ENCODE measurements at regions not wholly inside any gene's neighbourhood (a gene's known extent, or its start where the extent isn't known, plus 50 kb on each side); places are given as distances from the start of the nearest gene placed in this dataset.

GRCh38 chr4:24000470-24000831 is 110.6 kb upstream of the PPARGC1A start:
- H3K79me2 ChIP-seq (ENCODE audit: control insufficient read depth in 1 of 2, insufficient read depth in 2 of 2, low read length in 2 of 2), result no peaks in the 10 kb centered on the region
- H4K91ac ChIP-seq (replicated peaks; ENCODE audit: insufficient read length, low read length), result no peak overlapping the region
- WGBS, 2 experiments (ENCODE audit: extremely low coverage in 1 of 2, insufficient coverage in 1 of 2, insufficient read length in 1 of 2, insufficient replicate concordance in 2 of 2, low coverage in 1 of 2, low lambda C conversion rate in 2 of 2, missing lambda C conversion rate in 1 of 2), result 85% methylated on average over 3 of the region's 3 CpGs; no CpG with 5 or more reads in 1 of the 2 experiments
- no peaks in the 10 kb centered on the region for H3K79me1 ChIP-seq (ENCODE audit: low read depth, low read length)
- no peak overlapping the region for H4K8ac ChIP-seq (ENCODE audit: extremely low read depth, insufficient read depth, low read length)
- H3K18ac ChIP-seq (ENCODE audit: extremely low read depth, low read length), result no peak overlapping the region
- H3K27me3 ChIP-seq (replicated peaks in 1 of 4; ENCODE audit: control insufficient read depth in 3 of 4, extremely low read depth in 1 of 4, insufficient read depth in 3 of 4, low read length in 3 of 4), result no peaks in the 10 kb centered on the region
- ChIA-PET CTCF (ENCODE audit: partially characterized antibody) (interaction anchor here (0.8 kb wide), 1 partner anchor 64 kb away, joined by 3 read pairs; no protein-coding TSS in a partner anchor), POLR2A (ENCODE audit: partially characterized antibody) (no interaction called here)
- H4K20me1 ChIP-seq (replicated peaks in 1 of 2; ENCODE audit: control insufficient read depth in 1 of 2, insufficient read depth in 2 of 2, low read length in 2 of 2), result no peaks in the 10 kb centered on the region
- no peak overlapping the region for H2BK20ac ChIP-seq (ENCODE audit: low read length)
- FAIRE-seq (no peak), DNase-seq (ENCODE audit: low read depth in 1 of 2, low spot score in 2 of 2) (no peak)
- TF ChIP-seq FOSL1 (IDR thresholded peaks at IDR 0.05; ENCODE audit: insufficient read depth, low read depth, low read length) (no peak), SP4 (IDR thresholded peaks at IDR 0.05; ENCODE audit: low read length) (no peak), CEBPB (IDR thresholded peaks at IDR 0.05; ENCODE audit: low read depth, low read length) (no peak), BRCA1 (IDR thresholded peaks at IDR 0.05; ENCODE audit: low read depth, low read length) (no peak), ZNF274 (IDR thresholded peaks at IDR 0.05; ENCODE audit: borderline replicate concordance, extremely low read depth, low read length) (no peak), GABPA (IDR thresholded peaks at IDR 0.05; ENCODE audit: borderline replicate concordance, insufficient read depth, low read length) (no peak), POLR2A (IDR thresholded peaks at IDR 0.05; ENCODE audit: control extremely low read depth in 1 of 2, low read depth in 2 of 2, low read length in 2 of 2) (no peak), RFX5 (IDR thresholded peaks at IDR 0.05; ENCODE audit: borderline replicate concordance, low read depth, low read length) (no peak)
- H3K4me2 ChIP-seq (ENCODE audit: insufficient read depth in 1 of 2, low read depth in 2 of 2, low read length in 2 of 2), result no peak overlapping the region
- no peak overlapping the region for H2BK12ac ChIP-seq (ENCODE audit: low read depth, low read length)
- H3K27ac ChIP-seq (ENCODE audit: low read depth, low read length), result no peak overlapping the region
- no peak overlapping the region for H3K4ac ChIP-seq (replicated peaks; ENCODE audit: insufficient read length, low read depth, low read length)
- no peak overlapping the region for H3K4me3 ChIP-seq (ENCODE audit: extremely low read depth in 1 of 4, insufficient read depth in 2 of 4, low read depth in 3 of 4, low read length in 4 of 4)
- H2AK5ac ChIP-seq (ENCODE audit: low read depth, low read length), result no peak overlapping the region
- peaks cover 0 to 5% (median 4%) of the 10 kb centered on the region in 4 experiments; a peak in 5 of 7 replicates for H3K4me1 ChIP-seq (replicated peaks in 1 of 4; ENCODE audit: control insufficient read depth in 3 of 4, insufficient read depth in 4 of 4, low read length in 3 of 4)
- H3K36me3 ChIP-seq (ENCODE audit: control insufficient read depth in 2 of 4, insufficient read depth in 4 of 4, low read length in 3 of 4), result no peaks in the 10 kb centered on the region
- no peak overlapping the region for H4K5ac ChIP-seq (ENCODE audit: insufficient read length, low read depth, low read length)
- H2BK15ac ChIP-seq (ENCODE audit: low read length), result no peak overlapping the region
- H2AFZ ChIP-seq (ENCODE audit: low read length), result no peak overlapping the region
- no peaks in the 10 kb centered on the region for H3K23me2 ChIP-seq (ENCODE audit: low read depth, low read length)
- no peak overlapping the region for H2BK5ac ChIP-seq (ENCODE audit: low read depth, low read length)
- no peak overlapping the region for H3K14ac ChIP-seq (ENCODE audit: insufficient read length)
- no peak overlapping the region for H3K23ac ChIP-seq (ENCODE audit: insufficient read length)
- H2BK120ac ChIP-seq (replicated peaks; ENCODE audit: low read depth, low read length), result no peak overlapping the region
- H3K9ac ChIP-seq (replicated peaks in 1 of 4; ENCODE audit: extremely low read depth in 1 of 4, low read depth in 3 of 4, low read length in 3 of 4), result no peak overlapping the region
- no peak overlapping the region for H3K56ac ChIP-seq (replicated peaks; ENCODE audit: insufficient read length, low read depth, low read length)
- no peaks in the 10 kb centered on the region for H3K9me3 ChIP-seq (ENCODE audit: insufficient read depth in 2 of 2, low read depth in 1 of 2, low read length in 1 of 2)
